HepG2 (cell line): ENCODE measurements at regions not wholly inside any gene's neighbourhood (a gene's known extent, or its start where the extent isn't known, plus 50 kb on each side); places are given as distances from the start of the nearest gene placed in this dataset.

Experiments used
- ATAC-seq: fragments of 200-7000 bp; cut with Tn5 transposase; 3 replicates; pipeline ENCODE4 v1.9.1; 2020; ENCODE audit warnings: mild to moderate bottlenecking, moderate library complexity
- BruUV-seq: library from RNA; stranded (reverse); fragments of 400-500 nt; replicated peaks from 2 replicates; lab custom pipeline; 2021; lab: Mats Ljungman, UMichigan
- CTCF ChIA-PET: fragments of 300-600 bp; formaldehyde crosslinking; extraction: SDS; loops from one replicate; lab custom pipeline; 2021; ENCODE audit warnings: low total read pairs, inconsistent platforms, low intra/inter-chr PET ratio; lab: Yijun Ruan, JAX
- POLR2A ChIA-PET: fragments of 350-600 bp; sonication (Branson Sonifier 250); formaldehyde crosslinking; loops from one replicate; lab custom pipeline; 2020; ENCODE audit warnings: antibody characterized with exemption, inconsistent platforms; lab: Yijun Ruan, JAX
- DNase-seq: peaks from one replicate; pipeline ENCODE4 v3.0.0-alpha.2; 2015; ENCODE audit warnings: low spot score
- FAIRE-seq: peaks from 3 replicates; lab custom pipeline; 2011; peaks lifted over from hg19 to GRCh38; lab: Jason Lieb, UNC
- H2AFZ ChIP-seq: one replicate; pipeline ENCODE4 v1.6.1; 2011; ENCODE audit warnings: low read length, inconsistent platforms
- H3K27ac ChIP-seq: fragments of 300-600 bp; 3 replicates; pipeline ENCODE4 v1.8.0; 2011; ENCODE audit warnings: mixed run types, mild to moderate bottlenecking, mixed read lengths, low read length, inconsistent platforms; ENCODE audit not compliant: insufficient read depth; ENCODE audit errors: extremely low read length
- H3K27me3 ChIP-seq, 2 experiments: fragments of 200-600 bp in 1 of 2; 2 replicates in 1 of 2; 3 replicates in 1 of 2; pipeline versions ENCODE4 v1.6.0 to v1.8.0; 2011; ENCODE audit warnings: low read length in 2 of 2, mild to moderate bottlenecking in 2 of 2, moderate library complexity in 2 of 2, inconsistent platforms in 1 of 2; ENCODE audit not compliant: insufficient read depth in 2 of 2, control insufficient read depth in 1 of 2
- H3K36me3 ChIP-seq, 2 experiments: fragments of 200-600 bp in 1 of 2; replicated peaks in 1 of 2; 2 replicates in 1 of 2; 3 replicates in 1 of 2; pipeline versions ENCODE4 v1.5.1 to v1.8.0; 2011; ENCODE audit warnings: low read length in 2 of 2, inconsistent platforms in 1 of 2; ENCODE audit not compliant: insufficient read depth in 2 of 2, control insufficient read depth in 1 of 2
- H3K4me1 ChIP-seq: 2 replicates; pipeline ENCODE4 v1.5.1; 2012; ENCODE audit warnings: low read length, inconsistent platforms; ENCODE audit not compliant: insufficient read depth
- H3K4me2 ChIP-seq: 2 replicates; pipeline ENCODE4 v1.6.0; 2011; ENCODE audit warnings: low read depth, low read length, inconsistent platforms
- H3K4me3 ChIP-seq, 3 experiments: fragments of 200-600 bp in 1 of 3; sonication (generic), shearing (Covaris generic) in 1 of 3; replicated peaks in 1 of 3; 2 replicates each; pipeline ENCODE4 v1.5.1; 2011 to 2016; ENCODE audit warnings: low read length in 3 of 3, inconsistent platforms in 2 of 3, low read depth in 2 of 3, mild to moderate bottlenecking in 2 of 3, control low read depth in 1 of 3, mixed read lengths in 1 of 3; ENCODE audit not compliant: insufficient read depth in 1 of 3
- H3K79me2 ChIP-seq: one replicate; pipeline ENCODE4 v1.6.1; 2011; ENCODE audit warnings: low read length, inconsistent platforms; ENCODE audit not compliant: insufficient read depth
- H3K9ac ChIP-seq: 2 replicates; pipeline ENCODE4 v1.6.0; 2011; ENCODE audit warnings: mild to moderate bottlenecking, low read depth, low read length, inconsistent platforms; ENCODE audit not compliant: insufficient read depth
- H3K9me3 ChIP-seq: 2 replicates; pipeline ENCODE4 v1.5.1; 2012; ENCODE audit warnings: mild to moderate bottlenecking, low read length
- H4K20me1 ChIP-seq: 2 replicates; pipeline ENCODE4 v1.6.0; 2011; ENCODE audit warnings: inconsistent platforms, mild to moderate bottlenecking, low read length, moderate library complexity; ENCODE audit not compliant: insufficient read depth
- HES4 ChIP-seq: sonication (generic); formaldehyde crosslinking; IDR thresholded peaks from 2 replicates; pipeline ENCODE4 v1.9.0; 2021; ENCODE audit warnings: mild to moderate bottlenecking, missing genetic modification reagents, borderline replicate concordance
- HHEX ChIP-seq: IDR thresholded peaks from 2 replicates; pipeline ENCODE4 v1.6.1; 2016; ENCODE audit warnings: control low read depth
- HOXA5 ChIP-seq: sonication (generic); formaldehyde crosslinking; IDR thresholded peaks from 2 replicates; pipeline ENCODE4 v1.4.0; 2020; ENCODE audit warnings: missing genetic modification reagents
- KMT2A ChIP-seq: sonication (generic); formaldehyde crosslinking; IDR thresholded peaks from 2 replicates; pipeline ENCODE4 v1.4.0; 2020; ENCODE audit warnings: missing genetic modification reagents
- SMAD9 ChIP-seq: sonication (generic); formaldehyde crosslinking; IDR thresholded peaks from 2 replicates; pipeline ENCODE4 v1.5.1; 2020; ENCODE audit warnings: mild to moderate bottlenecking, missing genetic modification reagents
- ZKSCAN1 ChIP-seq: fragments of 150-350 bp; IDR thresholded peaks from 2 replicates; pipeline ENCODE4 v1.6.1; 2014; ENCODE audit warnings: low read length
- ZNF10 ChIP-seq: sonication (generic); formaldehyde crosslinking; IDR thresholded peaks from 2 replicates; pipeline ENCODE4 v1.4.0; 2020; ENCODE audit warnings: mild to moderate bottlenecking, low read depth, missing genetic modification reagents, borderline replicate concordance
- ZNF230 ChIP-seq: sonication (generic); formaldehyde crosslinking; IDR thresholded peaks from 2 replicates; pipeline ENCODE4 v1.4.0; 2020; ENCODE audit warnings: mild to moderate bottlenecking, missing genetic modification reagents
- ZNF674 ChIP-seq: sonication (generic); formaldehyde crosslinking; IDR thresholded peaks from 2 replicates; pipeline ENCODE4 v1.5.0; 2020; ENCODE audit warnings: low read depth, mild to moderate bottlenecking, missing genetic modification reagents
- ZNF7 ChIP-seq: IDR thresholded peaks from 2 replicates; pipeline ENCODE4 v1.6.1; 2016; ENCODE audit warnings: missing biosample characterization, missing genetic modification reagents
- ZSCAN29 ChIP-seq: sonication (generic); formaldehyde crosslinking; conservative IDR thresholded peaks from 2 replicates; pipeline ENCODE4 v1.4.0; 2020; ENCODE audit warnings: mild to moderate bottlenecking, missing genetic modification reagents
- WGBS: methylation state at CpG from one replicate; pipeline ENCODE4 v1.1.6; 2017; ENCODE audit warnings: low lambda C conversion rate; 5-methylcytosine and 5-hydroxymethylcytosine counted together
- in situ Hi-C: cut with HindIII; loops from 2 replicates; pipeline ENCODE4 v1.10.0; 2017; ENCODE audit warnings: low pct_unique_long_range_greater_than_20kb; ENCODE audit not compliant: extremely low pct_ligation_motif_present
- intact Hi-C: fragments of 100-400 bp; cut with micrococcal nuclease; formaldehyde crosslinking; loops from one replicate; pipeline ENCODE4 v1.10.0; 2022; ENCODE audit not compliant: unreplicated experiment
- TF ChIP-seq, protein P1 (sequence below): sonication (generic); formaldehyde crosslinking; IDR thresholded peaks from 2 replicates; pipeline ENCODE4 v1.9.0; 2022; ENCODE audit warnings: low read depth, missing genetic modification reagents
- TF ChIP-seq, protein P2 (sequence below): sonication (generic); formaldehyde crosslinking; IDR thresholded peaks from 2 replicates; pipeline ENCODE4 v1.4.0; 2020; ENCODE audit warnings: missing genetic modification reagents, borderline replicate concordance
- TF ChIP-seq, protein P3 (sequence below): sonication (generic); formaldehyde crosslinking; IDR thresholded peaks from 2 replicates; pipeline ENCODE4 v1.8.1; 2023; ENCODE audit warnings: mild to moderate bottlenecking, inconsistent platforms, moderate library complexity, missing genetic modification reagents, borderline replicate concordance

DNA sequence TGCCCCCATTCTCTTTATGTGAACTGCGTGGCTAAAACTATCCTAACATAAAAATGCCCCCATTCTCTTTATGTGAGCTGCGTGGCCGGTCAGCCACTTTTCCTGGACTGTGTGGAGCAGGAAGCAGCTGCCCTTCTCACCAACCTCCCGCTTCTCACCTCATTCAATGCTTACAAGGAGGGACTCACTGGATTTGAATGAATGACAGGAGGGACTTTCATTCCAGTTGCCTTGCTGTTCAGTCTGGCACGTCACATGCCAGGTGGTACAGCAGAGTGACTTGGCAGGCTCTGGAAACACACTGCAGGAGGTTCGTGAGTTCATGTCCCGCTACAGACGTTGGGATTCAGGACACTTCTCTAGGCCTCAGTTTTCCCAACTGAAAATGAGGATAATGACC lies 60.2 kb upstream of the NFIL3 start:
- peaks cover 0 to 38% of the 10 kb centered on the region in 2 experiments; a peak in 2 of 5 replicates for H3K27me3 ChIP-seq
- intact Hi-C loops, result no loop called here
- CTCF ChIA-PET, result no interaction called here
- H3K36me3 ChIP-seq, result no peaks in the 10 kb centered on the region
- FAIRE-seq, result no peak
- no peak overlapping the region for H3K9ac ChIP-seq
- H3K4me2 ChIP-seq, result no peak overlapping the region
- no peak for DNase-seq
- TF ChIP-seq, protein P1, sequence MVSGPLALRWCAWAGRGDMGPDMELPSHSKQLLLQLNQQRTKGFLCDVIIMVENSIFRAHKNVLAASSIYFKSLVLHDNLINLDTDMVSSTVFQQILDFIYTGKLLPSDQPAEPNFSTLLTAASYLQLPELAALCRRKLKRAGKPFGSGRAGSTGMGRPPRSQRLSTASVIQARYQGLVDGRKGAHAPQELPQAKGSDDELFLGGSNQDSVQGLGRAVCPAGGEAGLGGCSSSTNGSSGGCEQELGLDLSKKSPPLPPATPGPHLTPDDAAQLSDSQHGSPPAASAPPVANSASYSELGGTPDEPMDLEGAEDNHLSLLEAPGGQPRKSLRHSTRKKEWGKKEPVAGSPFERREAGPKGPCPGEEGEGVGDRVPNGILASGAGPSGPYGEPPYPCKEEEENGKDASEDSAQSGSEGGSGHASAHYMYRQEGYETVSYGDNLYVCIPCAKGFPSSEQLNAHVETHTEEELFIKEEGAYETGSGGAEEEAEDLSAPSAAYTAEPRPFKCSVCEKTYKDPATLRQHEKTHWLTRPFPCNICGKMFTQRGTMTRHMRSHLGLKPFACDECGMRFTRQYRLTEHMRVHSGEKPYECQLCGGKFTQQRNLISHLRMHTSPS (CRISPR knock-in tag), result no peak
- no peak for TF ChIP-seq ZNF674
- no peak for TF ChIP-seq HHEX
- TF ChIP-seq, protein P2, sequence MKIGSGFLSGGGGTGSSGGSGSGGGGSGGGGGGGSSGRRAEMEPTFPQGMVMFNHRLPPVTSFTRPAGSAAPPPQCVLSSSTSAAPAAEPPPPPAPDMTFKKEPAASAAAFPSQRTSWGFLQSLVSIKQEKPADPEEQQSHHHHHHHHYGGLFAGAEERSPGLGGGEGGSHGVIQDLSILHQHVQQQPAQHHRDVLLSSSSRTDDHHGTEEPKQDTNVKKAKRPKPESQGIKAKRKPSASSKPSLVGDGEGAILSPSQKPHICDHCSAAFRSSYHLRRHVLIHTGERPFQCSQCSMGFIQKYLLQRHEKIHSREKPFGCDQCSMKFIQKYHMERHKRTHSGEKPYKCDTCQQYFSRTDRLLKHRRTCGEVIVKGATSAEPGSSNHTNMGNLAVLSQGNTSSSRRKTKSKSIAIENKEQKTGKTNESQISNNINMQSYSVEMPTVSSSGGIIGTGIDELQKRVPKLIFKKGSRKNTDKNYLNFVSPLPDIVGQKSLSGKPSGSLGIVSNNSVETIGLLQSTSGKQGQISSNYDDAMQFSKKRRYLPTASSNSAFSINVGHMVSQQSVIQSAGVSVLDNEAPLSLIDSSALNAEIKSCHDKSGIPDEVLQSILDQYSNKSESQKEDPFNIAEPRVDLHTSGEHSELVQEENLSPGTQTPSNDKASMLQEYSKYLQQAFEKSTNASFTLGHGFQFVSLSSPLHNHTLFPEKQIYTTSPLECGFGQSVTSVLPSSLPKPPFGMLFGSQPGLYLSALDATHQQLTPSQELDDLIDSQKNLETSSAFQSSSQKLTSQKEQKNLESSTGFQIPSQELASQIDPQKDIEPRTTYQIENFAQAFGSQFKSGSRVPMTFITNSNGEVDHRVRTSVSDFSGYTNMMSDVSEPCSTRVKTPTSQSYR (CRISPR knock-in tag), result no peak
- no peak for TF ChIP-seq HOXA5 (CRISPR knock-in tag)
- no peak for TF ChIP-seq KMT2A (CRISPR knock-in tag)
- no peak for TF ChIP-seq ZNF7
- no peak for TF ChIP-seq ZKSCAN1
- no peak for TF ChIP-seq HES4 (CRISPR knock-in tag)
- no peak for TF ChIP-seq SMAD9 (CRISPR knock-in tag)
- no peak for TF ChIP-seq ZNF230 (CRISPR knock-in tag)
- TF ChIP-seq ZSCAN29 (CRISPR knock-in tag), result no peak
- no peak for TF ChIP-seq ZNF10
- TF ChIP-seq, protein P3, sequence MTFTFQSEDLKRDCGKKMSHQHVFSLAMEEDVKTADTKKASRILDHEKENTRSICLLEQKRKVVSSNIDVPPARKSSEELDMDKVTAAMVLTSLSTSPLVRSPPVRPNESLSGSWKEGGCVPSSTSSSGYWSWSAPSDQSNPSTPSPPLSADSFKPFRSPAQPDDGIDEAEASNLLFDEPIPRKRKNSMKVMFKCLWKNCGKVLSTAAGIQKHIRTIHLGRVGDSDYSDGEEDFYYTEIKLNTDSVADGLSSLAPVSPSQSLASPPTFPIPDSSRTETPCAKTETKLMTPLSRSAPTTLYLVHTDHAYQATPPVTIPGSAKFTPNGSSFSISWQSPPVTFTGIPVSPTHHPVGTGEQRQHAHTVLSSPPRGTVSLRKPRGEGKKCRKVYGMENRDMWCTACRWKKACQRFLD (CRISPR knock-in tag), result no peak
- TF ChIP-seq, all 625 proteins: peak for 0
- POLR2A ChIA-PET, result no interaction called here
- Histone ChIP-seq H3K4me1 (no peaks in the 10 kb centered on the region), H4K20me1 (no peaks in the 10 kb centered on the region), H3K4me3 (no peak overlapping the region), H3K9me3 (no peaks in the 10 kb centered on the region), H3K27ac (no peak overlapping the region), H2AFZ (no peak overlapping the region), H3K79me2 (no peaks in the 10 kb centered on the region)
- WGBS, result 5% methylated on average over 7 of the region's 8 CpGs
- in situ Hi-C loops, result no loop called here
- no TSS peak for BruUV-seq
- no peak for ATAC-seq
